ENCODE measurements at regions not wholly inside any gene's neighbourhood (a gene's known extent, or its start where the extent isn't known, plus 50 kb on each side); places are given as distances from the start of the nearest gene placed in this dataset. TPM values are rescaled to one million over a fixed set of nuclear protein-coding genes. Genes with fewer than 3 reads are reported as not detected.

GRCh38 chr4:57172065-57172464 is 61.9 kb upstream of the IGFBP7 start:
- no peak for DNase-seq
- Histone ChIP-seq H3K4me1 (no peaks in the 10 kb centered on the region), H3K4me3 (replicated peaks in 1 of 3) (no peak overlapping the region), H3K36me3 (no peaks in the 10 kb centered on the region), H3K27me3 (no peaks in the 10 kb centered on the region), H3K9me3 (no peaks in the 10 kb centered on the region), H3K27ac (no peak overlapping the region)
- WGBS, 2 donors: 52 to 61% methylated on average over 3 of the region's 3 CpGs
- intact Hi-C loops (cut with DNase I): no loop called here
- TF ChIP-seq POLR2A (IDR thresholded peaks at IDR 0.05): no peak
- no peak for TF ChIP-seq CTCF (IDR thresholded peaks at IDR 0.05)

- no peak overlapping the region for H3K4me3 ChIP-seq (replicated peaks in 1 of 3)
- no peaks in the 10 kb centered on the region for H3K36me3 ChIP-seq
- H3K9me3 ChIP-seq: no peaks in the 10 kb centered on the region
- H3K4me1 ChIP-seq: peaks cover 4% of the 10 kb centered on the region in 2 donors
- WGBS, 2 donors: 64 to 68% methylated on average over 3 of the region's 3 CpGs
- DNase-seq: no peak
- intact Hi-C loops (cut with DNase I): loop anchor here (10.0 kb wide), 1 partner anchor 256 kb away; no protein-coding TSS in a partner anchor
- no peak for TF ChIP-seq CTCF (IDR thresholded peaks at IDR 0.05)
- no peak for TF ChIP-seq POLR2A (IDR thresholded peaks at IDR 0.05)
- no peak overlapping the region for H3K27ac ChIP-seq
- H3K27me3 ChIP-seq: no peaks in the 10 kb centered on the region
These were observed 58.8 kb upstream of the IGFBP7 start for GRCh38 chr4:57168982-57169381.

- Histone ChIP-seq H3K27ac (peak overlapping the region; percentile 26 to 67 (median 60)), H3K36me3 (no peaks in the 10 kb centered on the region), H3K4me3 (replicated peaks in 1 of 3) (peak overlapping the region; percentile 21 to 49 (median 37)), H3K4me1 (peaks cover 4% of the 10 kb centered on the region in 2 donors), H3K9me3 (no peaks in the 10 kb centered on the region), H3K27me3 (no peaks in the 10 kb centered on the region)
- 3 to 4% methylated on average over 38 to 49 of the region's 61 CpGs for WGBS, 2 donors
- no peak for TF ChIP-seq POLR2A (IDR thresholded peaks at IDR 0.05)
- TF ChIP-seq CTCF (IDR thresholded peaks at IDR 0.05): peak; percentile 82 to 92 (median 86)
- DNase-seq: peak; percentile 73 to 79
- intact Hi-C loops (cut with DNase I): loop anchor here (10.0 kb wide), 1 partner anchor 261 kb away; no protein-coding TSS in a partner anchor
These were observed 53.6 kb upstream of the IGFBP7 start for GRCh38 chr4:57163530-57164459.

GRCh38 chr4:57162499-57163019 is 52.4 kb upstream of the IGFBP7 start:
- Histone ChIP-seq H3K9me3 (no peaks in the 10 kb centered on the region), H3K27ac (no peak overlapping the region), H3K27me3 (no peaks in the 10 kb centered on the region), H3K4me1 (peaks cover 4% of the 10 kb centered on the region in 2 donors), H3K4me3 (replicated peaks in 1 of 3) (no peak overlapping the region), H3K36me3 (no peaks in the 10 kb centered on the region)
- intact Hi-C loops (cut with DNase I): loop anchor here (10.0 kb wide), 1 partner anchor 262 kb away; no protein-coding TSS in a partner anchor
- DNase-seq: peak; percentile 26 to 33
- TF ChIP-seq POLR2A (IDR thresholded peaks at IDR 0.05): no peak
- no peak for TF ChIP-seq CTCF (IDR thresholded peaks at IDR 0.05)

Small RNAs in the stretch of these regions (small RNA-seq; reads per million reads assigned to genes)
- not detected for gene SRIP1
